Activated naive CD4-positive, alpha-beta T cell (primary cell): ENCODE measurements at regions not wholly inside any gene's neighbourhood (a gene's known extent, or its start where the extent isn't known, plus 50 kb on each side); places are given as distances from the start of the nearest gene placed in this dataset.

Experiments used
- DNase-seq, 4 experiments: peaks; one replicate each; lab custom pipeline; 2025; lab: John Stamatoyannopoulos, UW

DNA sequence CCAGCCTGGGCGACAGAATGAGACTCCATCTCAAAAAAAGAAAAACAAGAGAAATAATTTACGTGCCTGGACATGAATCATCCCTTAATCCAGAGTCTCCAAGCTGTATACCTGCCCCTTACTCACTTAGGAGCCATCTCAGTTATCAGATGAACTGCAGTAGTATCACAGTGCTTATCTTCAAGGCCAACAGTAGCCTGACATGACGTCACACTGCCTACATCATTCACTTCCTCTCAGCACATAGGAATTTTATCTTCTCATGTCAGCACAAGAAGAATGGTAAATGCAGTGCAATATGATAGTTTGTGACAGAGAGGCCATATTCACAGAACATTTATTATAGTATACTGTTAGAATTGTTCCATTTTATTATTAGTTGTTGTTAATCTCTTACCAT is 216.6 kb downstream of the SS18 start:
- DNase-seq, result no peak

DNA sequence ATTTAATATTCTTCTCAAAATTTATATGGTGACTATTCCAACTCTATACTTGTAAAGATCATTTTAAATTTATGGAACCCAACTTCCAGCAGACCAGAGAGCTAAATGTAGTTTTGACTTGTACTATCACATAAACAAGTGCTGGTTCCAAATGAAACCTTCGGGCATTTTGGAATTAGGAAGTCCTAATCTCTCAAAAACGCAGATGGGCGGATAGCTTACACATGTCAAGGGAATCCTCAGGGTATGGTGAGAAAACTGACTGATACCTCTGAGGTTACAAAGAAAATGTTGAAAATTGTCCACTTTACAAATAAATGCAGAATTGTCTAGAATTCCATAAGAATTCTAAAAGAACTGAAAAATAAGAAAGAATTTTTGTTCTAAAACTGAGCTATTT is 224.1 kb downstream of the SS18 start:
- no peak for DNase-seq

DNA sequence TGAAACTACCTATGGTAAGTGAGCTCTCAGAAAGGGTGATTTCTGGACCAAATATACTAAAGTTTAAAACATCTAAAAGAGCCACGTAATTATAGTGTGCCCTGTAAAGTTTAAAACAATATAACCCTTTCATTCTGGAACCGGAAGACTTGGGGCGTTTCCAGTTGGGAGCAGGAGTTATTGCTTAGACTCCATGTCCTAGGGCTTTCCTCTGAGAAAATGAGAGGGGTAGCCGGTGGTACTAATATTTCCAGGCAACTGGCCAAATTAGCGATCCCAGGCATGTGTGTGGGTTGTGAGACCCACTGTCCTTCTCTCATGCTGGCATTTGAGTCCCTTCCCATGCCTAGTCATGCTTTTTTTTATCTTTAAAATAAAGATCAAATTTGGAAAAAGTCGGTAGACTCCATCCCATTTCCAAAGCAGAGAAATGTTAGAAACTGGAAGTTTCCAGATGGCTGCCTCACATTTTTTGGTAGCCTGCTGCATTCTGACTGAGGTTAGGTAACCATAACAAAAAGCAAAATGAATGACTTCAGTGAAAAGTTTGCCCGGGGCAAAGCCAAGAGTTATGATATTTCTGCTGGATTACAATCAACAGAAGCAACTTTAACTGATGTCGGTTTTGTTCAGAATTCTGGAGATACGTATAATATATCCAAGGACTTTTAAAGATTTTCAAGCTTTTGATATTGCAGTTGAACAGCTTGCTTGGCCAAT is 227.4 kb downstream of the SS18 start:
- DNase-seq, result no peak

DNA sequence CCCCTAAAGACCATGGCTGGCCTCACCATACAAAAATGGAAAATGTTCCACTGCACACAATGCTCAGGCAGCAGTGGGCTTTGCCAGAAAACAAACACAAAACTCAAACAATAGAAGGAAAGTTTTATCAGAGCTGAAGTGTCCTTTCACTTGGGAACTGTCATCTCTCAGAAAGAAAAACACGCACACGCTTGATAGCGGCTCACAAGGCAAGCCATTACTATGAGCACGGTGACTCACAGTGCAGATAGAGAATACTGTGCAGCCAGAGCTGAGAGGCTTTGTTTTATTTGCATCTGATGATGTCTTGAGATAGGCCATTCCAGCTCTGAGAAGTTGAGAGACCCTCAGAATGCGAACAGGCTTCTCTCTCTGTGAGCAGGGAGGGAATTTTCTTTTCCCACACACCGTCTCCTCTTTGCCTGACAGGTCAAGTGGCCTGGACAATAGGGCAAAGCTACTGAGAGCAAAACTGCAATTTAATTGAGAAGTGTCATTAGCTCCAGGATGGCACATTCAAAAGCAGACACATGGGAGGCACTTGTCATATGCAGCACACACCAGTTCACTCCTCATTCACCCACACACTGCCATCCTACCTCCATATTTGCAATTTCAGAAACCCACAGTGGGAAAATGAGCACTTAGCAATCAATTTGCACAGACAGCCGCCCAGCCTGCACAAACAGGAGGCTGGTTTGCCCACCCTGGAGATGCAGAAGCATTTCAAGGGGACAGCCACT is 236.6 kb downstream of the SS18 start:
- no peak for DNase-seq

DNA sequence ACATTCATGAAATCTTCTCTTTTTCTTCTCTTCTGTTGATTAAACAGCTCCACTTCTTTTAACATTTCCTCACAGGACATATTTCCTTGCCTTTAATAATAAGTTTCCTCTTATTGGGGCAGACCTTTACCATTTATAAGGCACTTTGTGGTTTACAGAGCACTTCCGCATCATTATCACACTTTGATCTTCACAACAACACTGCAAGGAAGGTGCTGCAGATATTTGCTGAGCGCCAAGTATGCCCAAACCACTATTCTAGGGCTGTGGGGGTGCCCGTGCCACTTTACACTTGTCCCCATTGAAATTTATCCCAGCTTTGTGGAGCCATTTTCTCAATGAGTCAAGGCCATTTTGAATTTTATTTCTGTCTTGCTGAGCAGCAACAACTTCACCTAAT is 246.6 kb downstream of the SS18 start:
- no peak for DNase-seq

DNA sequence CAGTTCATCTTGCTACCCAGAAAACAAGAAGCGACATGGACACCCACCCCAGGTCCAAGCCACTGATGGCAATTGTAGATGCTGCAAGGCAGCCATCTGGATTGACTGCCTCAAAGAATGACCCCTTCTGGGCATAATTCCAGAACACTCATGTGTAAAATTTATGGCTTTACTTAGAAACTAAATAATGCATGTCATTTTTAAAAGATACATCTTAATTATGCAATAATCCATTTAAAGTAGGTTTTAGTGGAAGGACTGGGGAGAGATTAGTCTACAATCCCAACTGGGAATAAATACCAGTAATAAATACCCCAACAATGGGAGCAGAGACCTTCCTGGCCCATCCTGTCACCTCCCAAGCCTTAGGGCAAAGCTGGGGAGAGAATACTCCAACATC is 247.7 kb downstream of the SS18 start:
- no peak for DNase-seq

DNA sequence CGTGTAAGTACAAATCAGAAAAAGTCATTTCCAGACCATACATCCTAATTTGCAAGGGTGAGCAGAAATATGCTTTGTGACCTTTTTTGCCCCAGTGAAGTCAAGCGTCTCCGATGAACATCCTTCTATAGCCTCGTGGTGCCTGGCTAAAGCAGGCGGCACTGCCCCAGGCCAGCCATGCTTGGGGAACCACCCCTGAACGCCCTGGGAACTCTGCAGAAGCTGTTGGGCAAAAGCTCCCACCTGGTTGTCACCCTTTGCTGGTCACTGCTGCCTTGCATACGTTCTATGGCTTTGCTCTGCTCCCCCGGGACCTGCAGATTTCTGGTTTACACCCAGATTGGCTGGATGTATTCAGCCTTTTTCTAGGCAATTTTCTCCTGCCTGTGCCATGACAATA is 256.4 kb downstream of the SS18 start:
- no peak for DNase-seq

DNA sequence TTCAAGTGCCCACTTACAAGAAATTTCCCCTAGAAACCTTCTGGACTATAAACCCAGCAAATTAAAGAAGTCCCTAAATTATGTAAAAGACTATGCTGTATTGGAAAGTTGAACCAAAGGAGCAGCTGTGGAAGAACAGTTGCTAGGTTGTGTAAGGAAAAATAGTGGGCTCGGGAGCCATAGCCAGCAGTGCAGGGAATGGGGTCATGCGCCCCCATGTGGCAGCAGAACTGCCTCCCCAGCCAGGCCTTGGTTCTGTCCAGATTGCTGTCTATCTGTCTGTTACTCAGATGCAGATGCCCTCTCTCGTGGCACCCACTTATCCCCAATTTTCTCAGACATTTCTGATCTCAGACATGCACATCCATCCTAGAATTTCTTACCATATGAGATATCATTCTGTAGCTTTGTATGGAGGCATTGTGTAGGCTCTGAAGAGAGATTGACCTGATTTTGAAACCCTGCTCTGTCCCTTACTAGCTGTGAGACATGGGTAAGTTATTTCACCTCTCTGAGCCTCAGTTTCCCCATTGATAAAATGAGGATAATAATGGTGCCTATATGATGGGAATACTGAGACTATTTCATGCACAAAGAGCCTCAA is 258.3 kb downstream of the SS18 start:
- no peak for DNase-seq

DNA sequence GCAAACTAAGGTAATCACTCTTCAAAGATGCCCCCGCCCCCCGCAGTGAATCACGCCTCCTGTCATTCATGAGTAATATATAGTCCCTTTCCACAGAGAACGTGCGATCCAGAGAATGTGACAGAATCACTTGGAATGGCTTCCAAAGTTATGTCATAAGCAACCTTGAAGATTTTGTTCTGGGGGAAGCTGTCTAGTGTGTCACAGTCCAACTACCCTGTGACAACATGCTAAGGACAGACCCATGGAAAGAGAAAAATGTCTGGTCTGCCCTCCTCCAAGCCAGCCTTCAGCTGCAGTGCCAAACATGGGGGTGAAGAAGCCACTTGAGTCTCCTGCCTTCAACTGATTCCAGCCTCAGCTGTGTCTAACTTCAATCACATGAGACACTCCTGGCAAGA is 259.1 kb downstream of the SS18 start:
- no peak for DNase-seq

DNA sequence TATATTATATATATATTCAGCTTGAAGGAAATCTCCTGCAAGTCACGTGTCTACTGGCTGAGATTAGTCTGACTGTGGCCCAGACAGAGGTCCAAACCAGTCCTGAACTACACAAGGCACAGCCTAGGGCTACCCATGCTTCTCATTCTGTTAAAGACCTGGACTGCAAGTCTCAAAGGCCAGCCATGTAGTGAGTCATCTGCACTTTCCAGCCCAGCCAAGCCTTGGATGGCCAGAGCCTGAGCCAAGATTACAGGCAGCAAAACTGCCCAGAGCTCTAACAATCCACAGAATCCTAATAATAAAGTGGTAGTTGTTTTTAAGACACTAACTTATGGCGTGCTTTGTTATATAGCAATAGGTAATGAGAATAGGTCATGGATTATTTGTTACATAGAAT is 259.6 kb downstream of the SS18 start:
- DNase-seq, result no peak

DNA sequence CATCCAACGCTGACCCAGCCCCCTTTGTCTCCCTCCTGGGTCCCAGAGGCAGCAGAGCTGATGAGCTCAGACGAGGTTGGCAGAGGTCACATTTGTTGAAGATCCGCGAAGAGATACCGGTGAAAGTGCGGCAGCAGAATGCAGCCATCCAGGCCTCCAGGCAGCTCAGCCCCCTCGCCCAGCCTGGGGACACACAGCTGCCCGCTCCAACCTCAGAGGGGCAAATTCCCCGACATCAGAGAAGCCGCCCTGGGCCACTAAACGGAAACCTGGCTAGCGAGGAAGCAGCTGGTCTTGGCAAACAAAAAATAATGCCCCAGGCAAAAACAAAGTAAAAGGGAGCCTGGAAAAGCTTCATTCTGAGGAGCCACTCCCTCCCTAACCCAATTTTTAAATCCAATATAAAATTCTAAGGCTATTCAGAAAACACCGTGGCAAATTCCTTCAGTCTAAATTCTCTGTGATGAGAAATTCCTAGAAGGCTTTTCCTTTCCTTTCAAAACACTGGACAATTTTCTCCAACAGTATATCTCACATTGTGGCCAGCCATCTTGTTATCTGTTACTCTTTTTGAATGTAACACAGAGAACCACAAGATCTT is 262.4 kb downstream of the SS18 start:
- no peak for DNase-seq

DNA sequence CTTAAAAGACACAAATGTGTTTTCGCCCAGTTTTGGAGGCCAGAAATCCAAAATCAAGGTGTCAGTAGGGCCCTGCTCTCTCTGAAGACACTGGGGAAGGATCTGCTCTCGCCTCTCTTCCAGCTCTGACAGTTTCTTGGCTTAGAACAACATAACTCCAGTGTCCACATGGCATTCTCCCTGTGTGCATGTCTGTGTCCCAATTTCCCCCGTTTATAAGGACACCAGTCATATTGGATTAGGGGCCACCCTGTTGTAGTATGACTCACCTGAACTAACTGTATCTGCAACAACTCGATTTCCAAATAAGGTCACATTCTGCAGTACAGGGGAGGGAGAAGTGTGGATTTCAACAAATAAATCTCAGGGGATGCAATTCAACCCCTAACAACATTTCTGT is 263.2 kb downstream of the SS18 start:
- DNase-seq, result no peak

DNA sequence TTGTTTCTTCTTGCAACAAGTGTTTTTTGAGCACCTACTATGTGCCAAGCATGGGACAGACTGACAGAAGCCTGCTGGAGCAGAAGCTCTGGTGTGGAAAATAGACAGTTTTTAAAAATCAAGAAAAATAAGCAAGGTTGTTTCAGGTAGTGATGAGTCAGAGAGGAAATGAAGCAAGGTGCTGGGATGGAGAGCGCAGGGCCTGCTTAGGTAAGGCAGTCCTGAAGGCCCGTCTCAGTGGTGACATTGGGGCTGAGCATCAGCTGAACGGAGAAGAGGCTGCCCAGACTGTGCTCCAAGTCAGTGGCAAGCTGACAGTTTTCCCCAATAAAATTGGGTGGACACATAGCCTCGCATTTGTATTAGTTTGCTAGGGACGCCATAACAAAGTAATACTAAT is 263.6 kb downstream of the SS18 start:
- no peak for DNase-seq

DNA sequence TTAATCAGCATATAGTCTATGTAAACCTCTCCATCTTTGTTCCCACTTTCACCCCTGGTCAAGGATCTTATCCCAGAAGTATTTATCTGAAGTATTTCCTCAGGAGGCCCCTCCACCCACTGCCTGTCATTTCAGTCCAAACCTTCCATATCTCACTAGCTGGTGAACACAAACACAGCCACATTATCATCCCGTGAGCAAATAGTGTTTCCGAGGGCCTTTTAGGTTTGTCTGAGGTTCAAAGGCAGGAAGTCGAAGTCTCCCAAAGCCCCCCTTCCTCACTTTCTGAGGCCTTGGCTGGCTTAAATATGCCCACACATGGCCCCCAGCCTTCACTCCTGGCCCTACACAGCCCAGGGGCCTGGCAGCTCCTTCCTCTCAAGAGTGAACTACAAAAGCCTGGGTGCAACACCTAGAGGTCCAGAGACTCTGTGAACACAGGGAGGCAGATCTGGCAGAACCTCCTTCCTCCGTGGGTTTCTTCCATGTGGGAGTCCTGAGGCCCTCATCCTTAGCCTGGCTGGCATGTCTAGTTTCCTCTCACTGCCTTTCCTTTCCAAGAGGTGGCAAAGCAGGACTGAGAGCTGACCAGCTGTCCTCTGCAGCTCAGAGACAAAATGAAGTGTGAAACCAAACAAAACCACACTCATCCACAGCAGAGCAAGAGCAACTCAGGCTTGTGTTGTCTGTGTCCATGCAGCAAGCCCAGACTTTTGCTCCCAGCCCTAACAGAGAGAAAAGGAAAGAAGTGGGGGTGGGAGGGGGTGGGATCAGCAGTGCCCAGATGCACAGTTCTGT is 264.2 kb downstream of the SS18 start:
- no peak for DNase-seq

DNA sequence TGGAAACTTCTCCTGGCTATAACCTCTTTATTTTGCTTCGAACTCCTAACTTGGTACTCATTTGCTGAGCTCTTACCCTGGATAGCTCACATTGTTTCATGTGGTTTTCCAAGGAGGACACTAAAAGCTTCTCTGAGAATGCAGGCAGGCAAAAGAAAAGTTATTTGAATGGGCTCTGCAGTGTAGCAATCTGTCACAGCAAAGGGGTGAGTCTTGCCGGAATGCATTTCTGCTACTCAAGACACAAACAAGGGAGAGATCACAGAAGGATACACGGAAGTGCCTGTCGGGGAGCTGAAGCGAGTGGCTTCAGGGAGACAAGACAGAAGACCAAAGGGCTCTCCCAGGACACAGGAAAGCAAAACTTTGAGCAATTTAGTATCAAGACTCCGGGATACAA is 265.4 kb downstream of the SS18 start:
- DNase-seq, result no peak

DNA sequence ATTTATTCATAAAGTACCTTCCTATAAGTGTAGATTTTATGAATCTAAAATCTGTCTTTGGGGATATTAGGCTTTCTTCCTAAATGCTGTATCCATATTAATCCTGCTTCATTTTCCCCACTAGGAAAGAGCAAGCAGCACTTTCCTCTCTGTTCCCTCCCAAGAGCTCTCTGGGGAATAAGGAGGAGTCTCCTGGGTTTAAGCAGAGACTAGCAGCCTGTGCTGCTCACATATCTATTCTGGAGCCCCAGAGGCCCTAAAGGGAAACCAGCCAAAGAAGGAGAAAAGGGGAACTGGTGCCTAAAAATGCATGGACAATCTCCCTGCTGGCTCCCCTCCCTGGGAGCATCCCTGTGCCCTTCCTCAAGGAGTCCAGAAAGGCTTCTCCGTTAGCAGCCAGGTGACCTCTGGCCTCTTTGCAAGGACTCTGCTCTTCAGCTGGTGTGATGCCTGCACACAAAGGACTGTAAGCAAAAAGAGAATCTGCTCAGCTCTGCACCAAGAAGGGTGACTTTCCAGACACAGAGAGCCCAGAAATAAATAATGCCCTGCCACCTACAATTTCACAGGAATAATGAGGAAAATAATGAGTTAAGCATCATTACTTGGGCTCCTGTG is 270.6 kb downstream of the SS18 start:
- no peak for DNase-seq

DNA sequence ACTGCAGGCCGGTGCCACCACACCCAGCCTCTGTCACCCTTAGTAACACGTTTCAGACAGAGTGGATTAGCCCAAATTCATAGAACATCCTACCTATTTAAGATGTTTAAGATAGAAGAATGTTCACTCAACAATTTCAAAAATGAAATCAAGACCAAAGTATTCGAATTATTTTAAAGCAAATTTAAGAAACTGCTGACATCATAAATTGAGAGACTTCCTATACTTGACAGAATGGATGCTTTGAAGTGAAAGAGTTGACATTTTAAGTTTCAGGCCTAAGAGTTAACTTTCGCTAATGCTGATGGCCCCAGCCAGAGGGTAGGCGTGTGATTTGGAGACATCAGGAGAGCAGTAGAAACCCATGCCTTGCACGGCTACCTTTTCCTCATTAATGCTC is 271.9 kb downstream of the SS18 start:
- no peak for DNase-seq

DNA sequence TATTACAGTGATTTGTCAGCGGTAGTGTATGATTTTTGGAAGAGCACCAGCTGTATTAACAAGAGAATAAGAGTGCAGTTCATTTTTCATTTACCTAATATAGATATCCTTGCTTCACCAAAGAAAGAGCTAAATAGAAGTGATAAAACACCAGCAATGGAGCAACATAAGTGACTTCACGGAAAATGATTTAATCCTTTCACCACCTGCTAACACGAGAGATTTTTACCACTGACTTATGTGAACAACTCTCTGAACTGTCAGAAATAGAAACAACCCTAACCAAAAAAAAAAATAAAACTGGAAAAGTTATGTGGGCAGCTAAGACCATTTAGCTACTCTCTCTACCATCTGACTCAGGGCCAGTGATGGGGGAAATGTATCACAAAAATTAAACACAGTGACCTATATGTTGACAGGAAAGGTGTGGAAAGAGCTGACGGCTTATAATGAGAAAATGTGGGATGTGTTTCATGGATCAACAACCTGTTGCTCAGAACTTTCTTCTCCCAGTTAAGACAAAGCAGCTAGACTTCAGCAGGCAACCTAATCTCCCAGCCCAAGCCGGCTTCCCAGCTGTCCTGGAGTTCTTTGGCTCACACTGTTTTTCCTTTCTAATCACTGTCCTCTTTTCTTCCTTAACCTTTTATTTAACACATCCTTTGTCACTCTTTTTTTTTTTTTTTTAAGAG is 272.7 kb downstream of the SS18 start:
- no peak for DNase-seq

DNA sequence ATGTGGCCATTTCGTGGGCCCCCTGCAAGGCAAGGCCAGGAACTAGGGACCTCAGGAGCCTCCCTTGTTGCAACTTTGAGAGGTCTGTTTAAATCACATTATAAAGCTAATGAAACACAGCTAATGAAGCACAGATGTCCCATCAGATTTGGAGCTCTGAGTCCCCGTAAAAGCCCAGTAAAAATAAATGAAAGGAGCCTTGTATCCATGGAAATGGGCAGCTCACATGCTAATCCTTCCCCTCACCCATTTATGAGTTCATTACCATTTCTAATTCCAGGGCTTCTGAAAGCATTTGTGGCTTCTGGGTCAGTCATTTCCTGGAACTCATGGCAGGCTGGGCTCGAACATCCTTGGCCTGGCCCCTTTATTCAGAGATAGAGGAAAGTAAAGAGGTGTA is 274.8 kb downstream of the SS18 start:
- no peak for DNase-seq

DNA sequence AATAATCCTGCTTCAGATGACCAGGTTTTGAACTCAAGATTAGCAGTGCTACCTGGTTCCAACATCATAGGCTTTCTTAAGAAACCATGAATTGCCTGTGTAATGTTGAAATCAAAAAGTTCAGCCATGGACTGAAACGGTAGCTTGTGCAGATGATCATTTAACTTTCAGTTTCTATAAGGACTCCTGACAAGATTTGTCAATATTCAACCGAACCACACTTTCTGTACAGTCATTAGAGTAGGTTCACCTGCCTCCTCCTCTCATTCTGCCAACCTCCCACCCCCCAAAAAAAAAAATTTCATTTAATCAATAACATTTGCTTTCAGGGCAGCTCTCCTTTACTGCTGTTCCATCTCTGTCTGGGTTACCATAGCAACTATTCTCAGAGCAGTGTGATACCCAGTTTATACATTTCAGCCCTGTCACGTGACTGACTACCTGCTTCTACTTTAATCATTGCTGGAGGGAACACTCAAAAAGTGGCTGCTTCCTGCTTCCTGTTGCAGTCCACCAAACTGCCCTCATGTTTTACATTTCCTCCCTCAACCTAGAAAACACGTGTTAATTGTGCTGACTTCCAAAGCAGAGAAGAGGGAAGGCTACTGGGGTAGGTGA is 275.5 kb downstream of the SS18 start:
- no peak for DNase-seq

DNA sequence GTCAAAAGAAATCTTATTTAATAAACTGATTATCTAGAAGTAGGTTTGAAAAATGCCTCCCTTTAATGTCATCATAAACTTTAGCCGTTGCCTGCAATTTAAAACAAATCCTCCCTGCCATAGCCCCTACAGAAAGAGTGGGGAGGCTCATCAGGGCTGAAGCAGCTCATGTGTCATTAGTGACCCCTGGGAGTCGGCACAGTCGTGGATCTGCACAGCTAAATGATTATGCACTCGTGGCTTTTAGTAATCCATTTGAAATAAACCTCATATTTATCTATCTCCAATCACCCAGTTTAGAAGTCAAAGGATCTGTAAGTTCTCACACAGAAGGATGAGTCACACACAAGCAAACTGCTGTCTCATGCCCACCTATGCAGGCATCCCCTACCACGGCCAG is 277.3 kb downstream of the SS18 start:
- DNase-seq, result no peak
